Tibial artery (tissue), 4 donors: ENCODE measurements at regions not wholly inside any gene's neighbourhood (a gene's known extent, or its start where the extent isn't known, plus 50 kb on each side); places are given as distances from the start of the nearest gene placed in this dataset.

Experiments used
- DNase-seq, 2 donors: peaks; one replicate each; pipeline ENCODE4 v3.0.0-alpha.2; 2019
- H3K27ac ChIP-seq, 2 donors: fragments of 200-600 bp; sonication (generic) in 1 of 2; 1 replicate in 1 of 2; 2 replicates in 1 of 2; pipeline ENCODE4 v1.5.1; 2018 to 2019; ENCODE audit warnings: mild to moderate bottlenecking in 1 of 2
- H3K27me3 ChIP-seq, 2 donors: fragments of 200-600 bp; sonication (generic) in 1 of 2; one replicate each; pipeline versions ENCODE4 v1.5.1 to v1.6.0; 2016 to 2019
- H3K36me3 ChIP-seq, 3 donors: fragments of 200-600 bp; sonication (generic) in 2 of 3; one replicate each; pipeline ENCODE4 v1.5.1; 2016 to 2019; ENCODE audit warnings: mild to moderate bottlenecking in 2 of 3
- H3K4me1 ChIP-seq, 4 donors: fragments of 200-600 bp; sonication (generic) in 2 of 4; 1 replicate in 3 of 4; 2 replicates in 1 of 4; pipeline ENCODE4 v1.5.1; 2016 to 2019
- H3K4me3 ChIP-seq, 2 donors: fragments of 200-600 bp; sonication (generic) in 1 of 2; 1 replicate in 1 of 2; 2 replicates in 1 of 2; pipeline ENCODE4 v1.5.1; 2018 to 2019; ENCODE audit warnings: mild to moderate bottlenecking in 2 of 2
- H3K9me3 ChIP-seq, 3 donors: fragments of 200-600 bp; sonication (generic) in 1 of 3; one replicate each; pipeline ENCODE4 v1.5.1; 2016 to 2019
- CTCF ChIP-seq, 2 experiments: fragments of 200-600 bp in 1 of 2; fragments of 450-650 bp in 1 of 2; IDR thresholded peaks; one replicate each; pipeline ENCODE4 v1.5.1; 2017 to 2019; ENCODE audit warnings: antibody characterized with exemption in 2 of 2, mild to moderate bottlenecking in 1 of 2, moderate library complexity in 1 of 2
- intact Hi-C: fragments of 100-400 bp; cut with DNase I; formaldehyde crosslinking; loops from one replicate; pipeline ENCODE4 v1.15.0; 2023; ENCODE audit warnings: low total_unique reads

- DNase-seq, result no peak
- TF ChIP-seq CTCF (IDR thresholded peaks at IDR 0.05), result no peak
Measured at GRCh38 chr5:133714161-133714915, 102.0 kb upstream of the FSTL4 start.

DNA sequence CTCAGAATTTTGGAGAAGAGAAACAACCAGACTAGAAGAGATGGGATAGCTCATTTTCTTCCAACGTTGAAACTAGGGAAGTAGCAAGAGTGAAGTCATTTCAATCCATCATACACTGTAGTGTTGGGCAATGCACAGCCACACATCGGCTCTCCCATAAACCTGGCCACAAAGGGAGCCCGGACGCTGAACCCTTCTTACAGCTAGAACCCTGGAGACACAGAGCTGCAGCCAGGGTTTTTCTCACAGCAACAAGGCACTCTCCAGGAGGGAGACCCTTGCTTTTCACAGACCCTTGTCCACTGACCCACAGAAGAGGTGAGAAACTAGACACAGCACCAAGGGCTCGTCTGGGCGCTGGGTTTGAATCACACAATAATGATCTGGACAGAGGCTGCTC lies 101.4 kb upstream of the FSTL4 start:
- H3K4me3 ChIP-seq, result no peak overlapping the region
- peaks cover 0 to 24% (median 4%) of the 10 kb centered on the region in 4 donors for H3K4me1 ChIP-seq
- H3K36me3 ChIP-seq, result no peaks in the 10 kb centered on the region
- no peaks in the 10 kb centered on the region for H3K9me3 ChIP-seq
- no peak for TF ChIP-seq CTCF (IDR thresholded peaks at IDR 0.05)
- H3K27ac ChIP-seq, result no peak overlapping the region
- DNase-seq, result no peak
- no peaks in the 10 kb centered on the region for H3K27me3 ChIP-seq
- intact Hi-C loops, result no loop called here

More at GRCh38 chr5:133714161-133714915, 102.0 kb upstream of the FSTL4 start:
- no peaks in the 10 kb centered on the region for H3K36me3 ChIP-seq
- peaks cover 0 to 19% (median 3%) of the 10 kb centered on the region in 4 donors for H3K4me1 ChIP-seq
- H3K4me3 ChIP-seq, result no peak overlapping the region
- H3K9me3 ChIP-seq, result no peaks in the 10 kb centered on the region
- no peaks in the 10 kb centered on the region for H3K27me3 ChIP-seq
- H3K27ac ChIP-seq, result no peak overlapping the region
- intact Hi-C loops, result no loop called here

DNA sequence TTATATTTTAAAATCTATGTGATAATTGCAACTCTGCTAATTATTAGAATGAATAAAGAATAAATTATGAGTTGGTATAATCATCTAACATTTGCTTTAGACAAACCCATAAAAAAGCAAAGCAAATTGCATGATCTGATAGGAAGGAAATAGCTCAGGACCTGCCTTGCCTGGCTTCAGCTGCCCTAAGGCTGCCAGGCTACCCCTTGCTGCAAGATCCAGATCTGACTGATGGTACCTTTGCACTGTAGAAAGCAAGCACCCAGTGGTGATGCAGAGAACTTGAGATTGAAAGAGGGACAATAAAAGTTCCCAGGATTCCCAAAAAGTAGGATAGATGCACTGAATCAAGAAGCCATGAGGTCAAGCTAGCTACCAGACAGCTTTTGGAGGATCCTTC lies 100.9 kb upstream of the FSTL4 start:
- Histone ChIP-seq H3K9me3 (no peaks in the 10 kb centered on the region), H3K4me3 (no peak overlapping the region), H3K27ac (no peak overlapping the region), H3K36me3 (no peaks in the 10 kb centered on the region), H3K4me1 (peaks cover 0 to 24% (median 4%) of the 10 kb centered on the region in 4 donors), H3K27me3 (no peaks in the 10 kb centered on the region)
- DNase-seq, result no peak
- no peak for TF ChIP-seq CTCF (IDR thresholded peaks at IDR 0.05)
- intact Hi-C loops, result no loop called here

- DNase-seq, result no peak
- H3K27me3 ChIP-seq, result no peaks in the 10 kb centered on the region
- TF ChIP-seq CTCF (IDR thresholded peaks at IDR 0.05), result no peak
- no peaks in the 10 kb centered on the region for H3K36me3 ChIP-seq
- peaks cover 0 to 24% (median 4%) of the 10 kb centered on the region in 4 donors for H3K4me1 ChIP-seq
- no peak overlapping the region for H3K4me3 ChIP-seq
- intact Hi-C loops, result no loop called here
- H3K9me3 ChIP-seq, result no peaks in the 10 kb centered on the region
- no peak overlapping the region for H3K27ac ChIP-seq
Measured at GRCh38 chr5:133712562-133712961, 100.2 kb upstream of the FSTL4 start.

DNA sequence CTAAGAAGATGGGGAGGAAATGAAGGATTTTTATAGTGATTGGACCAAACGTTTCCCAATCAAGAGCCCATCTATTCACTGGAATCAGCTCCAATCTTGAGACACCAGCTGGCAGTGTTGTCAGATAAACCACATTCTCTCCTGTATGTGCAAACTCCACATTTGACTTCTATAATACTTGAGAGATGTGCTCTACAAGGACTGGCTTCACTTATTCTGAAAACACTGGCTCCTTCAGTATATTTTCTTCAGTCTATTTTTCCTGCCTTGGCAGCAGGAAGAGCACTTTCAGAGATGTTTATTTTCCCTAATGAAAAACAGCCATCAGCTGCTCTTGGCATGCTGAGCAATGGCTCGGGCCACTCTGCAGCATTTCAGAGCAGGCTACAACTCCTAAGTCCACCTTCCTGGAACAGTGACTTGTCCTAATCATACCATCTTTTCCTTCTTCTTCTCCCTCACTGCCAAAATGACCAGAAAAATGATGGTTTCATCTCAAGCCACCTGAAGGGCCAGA lies 96.9 kb upstream of the FSTL4 start:
- H3K36me3 ChIP-seq, result no peaks in the 10 kb centered on the region
- no peaks in the 10 kb centered on the region for H3K27me3 ChIP-seq
- intact Hi-C loops, result no loop called here
- no peak overlapping the region for H3K27ac ChIP-seq
- no peak for TF ChIP-seq CTCF (IDR thresholded peaks at IDR 0.05)
- DNase-seq, result no peak
- H3K4me3 ChIP-seq, result no peak overlapping the region
- H3K4me1 ChIP-seq, result peaks cover 0 to 11% (median 4%) of the 10 kb centered on the region in 4 donors
- no peaks in the 10 kb centered on the region for H3K9me3 ChIP-seq
